Right cardiac atrium (tissue), 5 donors: ENCODE measurements at regions not wholly inside any gene's neighbourhood (a gene's known extent, or its start where the extent isn't known, plus 50 kb on each side); places are given as distances from the start of the nearest gene placed in this dataset.
"Not testable (repeated sequence)": the region's sequence is repeated elsewhere in the genome, so short reads cannot be mapped to it uniquely, and the experiment has no call there.

Experiments used
- ATAC-seq, 2 donors: fragments of 200-7000 bp; cut with Tn5 transposase; one replicate each; pipeline versions ENCODE4 v1.8.0 to v1.9.1; 2020; ENCODE audit warnings: moderate library complexity in 2 of 2, mild to moderate bottlenecking in 1 of 2
- DNase-seq, 3 donors: peaks; one replicate each; pipeline ENCODE4 v3.0.0-alpha.2; 2020
- H3K27ac ChIP-seq: one replicate; pipeline ENCODE4 v1.5.1; 2013; ENCODE audit warnings: mild to moderate bottlenecking, low read length, control low read depth, moderate library complexity
- H3K27me3 ChIP-seq: one replicate; pipeline ENCODE4 v1.6.1; 2013; ENCODE audit not compliant: control insufficient read depth, insufficient read depth
- H3K4me1 ChIP-seq: one replicate; pipeline ENCODE4 v1.6.1; 2013; ENCODE audit warnings: low read length; ENCODE audit not compliant: control insufficient read depth, insufficient read depth
- H3K4me3 ChIP-seq: one replicate; pipeline ENCODE4 v1.5.1; 2013; ENCODE audit warnings: low read length, control low read depth
- H3K9me3 ChIP-seq: one replicate; pipeline ENCODE4 v1.6.1; 2013; ENCODE audit warnings: low read length; ENCODE audit not compliant: control insufficient read depth
- WGBS: extraction: QIAGEN DNeasy Blood & Tissue Kit; methylation state at CpG from one replicate; pipeline ENCODE4 v1.1.7; 2013; 5-methylcytosine and 5-hydroxymethylcytosine counted together
- intact Hi-C, 4 donors: fragments of 100-400 bp; cut with DNase I; formaldehyde crosslinking; loops; one replicate each; pipeline versions ENCODE4 v1.11.0 to v1.14.0; 2022 to 2023
- donor health status: healthy with polysubstance abuse.
- donor health status: DM: no; HTN: yes; CAD: no.
- donor health status: DM: no; HTN: no; CAD: no.
- donor health status: DM: no; HTN: yes; CAD: no; lungs with severe emphysema.
- donor health status: DM: yes; HTN: yes; CAD: no.

- WGBS = 58% methylated on average over 1 of the region's 1 CpG
Observed at GRCh38 chr10:6704896-6705295, 124.8 kb upstream of the PRKCQ start.

DNA sequence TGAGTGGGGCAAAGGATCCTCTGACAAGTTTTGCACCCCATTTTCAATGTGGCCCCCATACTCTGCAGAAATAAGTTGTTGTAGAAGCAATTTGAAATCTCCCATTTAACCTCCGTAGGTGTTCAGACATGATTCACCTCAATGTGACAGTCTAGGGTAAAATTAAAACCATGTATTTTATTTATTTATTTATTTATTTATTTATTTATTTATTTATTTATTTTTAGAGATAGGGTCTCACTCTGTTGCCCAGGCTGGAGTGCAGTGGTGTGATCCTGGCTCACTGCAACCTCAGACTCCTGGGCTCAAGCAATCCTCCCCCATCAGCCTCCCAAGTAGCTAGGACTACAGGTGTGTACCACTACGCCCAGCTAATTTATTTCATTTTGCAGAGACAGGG, 122.8 kb upstream of the PRKCQ start:
- ATAC-seq, H3K27me3 ChIP-seq, H3K9me3 ChIP-seq, H3K4me1 ChIP-seq, H3K27ac ChIP-seq, intact Hi-C loops, H3K4me3 ChIP-seq, DNase-seq: not testable (repeated sequence)
- 88% methylated on average over 2 of the region's 2 CpGs for WGBS

More at GRCh38 chr10:6704896-6705295, 124.8 kb upstream of the PRKCQ start:
- no peaks in the 10 kb centered on the region for H3K9me3 ChIP-seq
- H3K27ac ChIP-seq = no peak overlapping the region
- DNase-seq (no peak), ATAC-seq (no peak)
- intact Hi-C loops = no loop called here
- no peaks in the 10 kb centered on the region for H3K27me3 ChIP-seq
- no peak overlapping the region for H3K4me3 ChIP-seq
- no peaks in the 10 kb centered on the region for H3K4me1 ChIP-seq

DNA sequence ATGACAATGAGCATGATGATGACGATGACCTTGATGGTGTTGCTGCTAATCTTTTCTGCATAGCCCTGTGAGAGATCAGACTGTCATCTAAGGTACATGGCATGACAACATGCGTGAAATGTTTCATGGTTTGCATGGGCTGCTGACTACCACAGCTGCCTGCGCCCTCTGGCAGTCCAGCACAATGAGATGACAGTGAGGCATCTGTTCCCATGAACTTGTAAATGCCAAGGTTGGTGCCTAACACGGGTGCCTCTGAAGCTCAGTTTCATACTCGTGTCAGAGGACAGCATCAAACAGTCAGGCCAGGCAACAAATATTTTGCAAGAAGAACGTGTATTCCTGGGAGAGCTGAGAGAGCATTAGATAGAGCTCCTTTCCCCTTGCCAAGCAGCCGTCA, 122.0 kb upstream of the PRKCQ start:
- intact Hi-C loops = no loop called here
- ATAC-seq (no peak), DNase-seq (no peak)
- Histone ChIP-seq H3K4me1 (no peaks in the 10 kb centered on the region), H3K27me3 (no peaks in the 10 kb centered on the region), H3K4me3 (no peak overlapping the region), H3K27ac (no peak overlapping the region), H3K9me3 (no peaks in the 10 kb centered on the region)
- 70% methylated on average over 7 of the region's 7 CpGs for WGBS

DNA sequence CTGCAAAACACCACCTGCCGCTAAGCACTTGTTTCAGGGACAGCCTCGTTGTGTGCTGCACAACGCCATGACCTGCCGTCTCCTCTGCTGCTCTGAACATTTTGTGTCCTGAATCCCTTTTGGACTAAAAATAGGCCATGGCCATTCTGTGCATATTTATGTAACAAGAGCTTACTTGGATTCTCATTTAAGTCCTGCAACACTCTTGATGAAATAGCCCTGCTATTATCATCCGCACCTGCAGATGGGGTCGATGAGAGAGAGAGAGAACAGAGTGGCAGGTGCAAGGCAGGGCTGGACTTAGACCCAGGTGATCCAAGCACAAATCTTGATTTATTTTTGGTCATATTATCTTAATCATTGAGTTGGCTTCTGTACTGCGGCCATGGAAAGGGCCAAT, 121.2 kb upstream of the PRKCQ start:
- DNase-seq (no peak), ATAC-seq (no peak)
- no peak overlapping the region for H3K27ac ChIP-seq
- intact Hi-C loops = no loop called here
- H3K27me3 ChIP-seq = no peaks in the 10 kb centered on the region
- H3K4me1 ChIP-seq = no peaks in the 10 kb centered on the region
- no peak overlapping the region for H3K4me3 ChIP-seq
- 71% methylated on average over 7 of the region's 7 CpGs for WGBS
- H3K9me3 ChIP-seq = no peaks in the 10 kb centered on the region

DNA sequence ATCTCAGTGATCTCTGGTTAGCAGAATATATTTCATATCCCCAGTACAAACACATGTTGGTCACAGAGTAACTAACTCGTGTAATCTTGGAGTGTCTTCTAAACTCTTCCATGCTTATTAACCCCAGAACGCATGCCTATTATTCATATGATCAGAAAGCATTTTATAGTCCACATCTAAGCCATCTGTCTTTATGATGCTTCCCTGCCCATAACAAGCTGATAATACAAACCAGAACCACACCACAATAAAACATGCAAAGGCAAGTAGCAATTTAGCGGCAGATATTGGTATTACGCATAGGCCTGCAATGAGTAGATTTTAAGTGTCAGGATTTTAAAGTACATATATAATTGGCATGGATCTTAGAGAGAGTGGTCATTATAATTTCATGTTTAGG, 120.0 kb upstream of the PRKCQ start:
- Histone ChIP-seq H3K27me3 (no peaks in the 10 kb centered on the region), H3K27ac (no peak overlapping the region), H3K9me3 (no peaks in the 10 kb centered on the region), H3K4me3 (no peak overlapping the region), H3K4me1 (no peaks in the 10 kb centered on the region)
- WGBS = 90% methylated on average over 4 of the region's 4 CpGs
- intact Hi-C loops = no loop called here
- ATAC-seq (no peak), DNase-seq (no peak)

GRCh38 chr10:6699336-6699735, 119.3 kb upstream of the PRKCQ start:
- Histone ChIP-seq H3K9me3 (no peaks in the 10 kb centered on the region), H3K4me3 (no peak overlapping the region), H3K27me3 (no peaks in the 10 kb centered on the region), H3K4me1 (no peaks in the 10 kb centered on the region), H3K27ac (no peak overlapping the region)
- intact Hi-C loops = no loop called here
- no peak for ATAC-seq
- DNase-seq = no peak
- 84% methylated on average over 4 of the region's 4 CpGs for whole genome bisulfite sequencing

GRCh38 chr10:6695519-6695918, 115.4 kb upstream of the PRKCQ start:
- no peak for ATAC-seq
- H3K27ac ChIP-seq = no peak overlapping the region
- H3K4me1 ChIP-seq = no peaks in the 10 kb centered on the region
- intact Hi-C loops = no loop called here
- 83% methylated on average over 1 of the region's 1 CpG for whole genome bisulfite sequencing
- no peaks in the 10 kb centered on the region for H3K27me3 ChIP-seq
- no peak for DNase-seq
- no peak overlapping the region for H3K4me3 ChIP-seq
- no peaks in the 10 kb centered on the region for H3K9me3 ChIP-seq

- intact Hi-C loops = no loop called here
- no peak for ATAC-seq
- no peaks in the 10 kb centered on the region for H3K9me3 ChIP-seq
- WGBS = 77% methylated on average over 8 of the region's 8 CpGs
- no peak overlapping the region for H3K4me3 ChIP-seq
- H3K27ac ChIP-seq = no peak overlapping the region
- no peak for DNase-seq
- H3K4me1 ChIP-seq = no peaks in the 10 kb centered on the region
- no peaks in the 10 kb centered on the region for H3K27me3 ChIP-seq
Observed at GRCh38 chr10:6694447-6695140, 114.5 kb upstream of the PRKCQ start.

DNA sequence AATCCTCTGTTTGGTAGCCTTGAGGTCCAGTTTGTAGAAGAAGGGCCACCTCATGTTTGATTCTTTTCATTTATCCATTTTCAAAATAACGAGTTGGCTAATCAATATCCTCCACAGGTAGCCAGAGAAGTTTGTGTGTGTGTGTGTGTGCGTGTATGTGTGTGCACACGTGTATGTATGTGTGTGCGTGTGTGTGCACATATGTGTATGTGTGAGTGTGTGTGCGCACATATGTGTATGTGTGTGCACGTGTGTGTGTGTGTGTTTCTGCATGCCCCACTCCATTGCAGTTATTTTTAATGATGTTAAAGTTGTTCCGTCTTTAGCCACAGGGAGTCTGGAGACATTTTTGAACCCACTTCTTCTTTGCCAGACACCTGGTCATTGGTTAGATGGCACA, 112.8 kb upstream of the PRKCQ start:
- no peak overlapping the region for H3K4me3 ChIP-seq
- no peaks in the 10 kb centered on the region for H3K4me1 ChIP-seq
- DNase-seq (no peak), ATAC-seq (no peak)
- 80% methylated on average over 7 of the region's 7 CpGs for WGBS
- H3K27me3 ChIP-seq = no peaks in the 10 kb centered on the region
- H3K27ac ChIP-seq = no peak overlapping the region
- intact Hi-C loops = no loop called here
- H3K9me3 ChIP-seq = no peaks in the 10 kb centered on the region

- Histone ChIP-seq H3K27me3 (no peaks in the 10 kb centered on the region), H3K9me3 (no peaks in the 10 kb centered on the region), H3K4me1 (no peaks in the 10 kb centered on the region), H3K4me3 (no peak overlapping the region), H3K27ac (no peak overlapping the region)
- ATAC-seq (no peak), DNase-seq (no peak)
- intact Hi-C loops = no loop called here
- WGBS = 70% methylated on average over 2 of the region's 2 CpGs
Observed at GRCh38 chr10:6692103-6692502, 112.0 kb upstream of the PRKCQ start.

- DNase-seq (no peak), ATAC-seq (no peak)
- no peaks in the 10 kb centered on the region for H3K9me3 ChIP-seq
- intact Hi-C loops = no loop called here
- 78% methylated on average over 5 of the region's 5 CpGs for WGBS
- no peak overlapping the region for H3K4me3 ChIP-seq
- H3K4me1 ChIP-seq = no peaks in the 10 kb centered on the region
- H3K27me3 ChIP-seq = no peaks in the 10 kb centered on the region
- H3K27ac ChIP-seq = no peak overlapping the region
Observed at GRCh38 chr10:6689036-6689435, 109.0 kb upstream of the PRKCQ start.

DNA sequence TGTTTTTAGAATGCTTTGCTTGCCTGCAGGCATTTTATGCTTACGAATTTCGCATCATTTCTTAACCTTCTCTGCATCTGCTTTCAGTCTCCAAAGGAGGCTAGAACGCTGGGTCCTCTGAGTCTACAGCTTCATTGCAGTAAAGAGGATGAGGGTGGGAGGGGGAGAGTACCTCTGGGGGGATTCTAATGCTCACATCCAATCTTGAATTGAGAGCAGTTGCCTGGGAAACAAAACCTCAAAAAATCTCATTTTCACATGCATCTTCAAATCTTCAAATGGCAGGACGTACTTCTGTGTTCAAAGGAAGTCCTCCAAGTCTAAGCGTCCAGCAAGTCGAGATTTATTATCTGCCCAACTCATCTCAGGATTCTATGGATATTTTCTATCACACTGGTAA, 100.7 kb upstream of the PRKCQ start:
- H3K27ac ChIP-seq = no peak overlapping the region
- no peak overlapping the region for H3K4me3 ChIP-seq
- DNase-seq (no peak), ATAC-seq (no peak)
- 69% methylated on average over 6 of the region's 6 CpGs for whole genome bisulfite sequencing
- no peaks in the 10 kb centered on the region for H3K27me3 ChIP-seq
- no peaks in the 10 kb centered on the region for H3K4me1 ChIP-seq
- intact Hi-C loops = no loop called here
- H3K9me3 ChIP-seq = no peaks in the 10 kb centered on the region
